Prostate gland (tissue), 2 donors: ENCODE measurements at regions not wholly inside any gene's neighbourhood (a gene's known extent, or its start where the extent isn't known, plus 50 kb on each side); places are given as distances from the start of the nearest gene placed in this dataset.

Experiments used
- DNase-seq: peaks from one replicate; pipeline ENCODE4 v3.0.0-alpha.2; 2019; ENCODE audit warnings: low spot score
- H3K27ac ChIP-seq, 2 donors: fragments of 200-600 bp; sonication (generic); 2 replicates each; pipeline ENCODE4 v1.5.1; 2017 to 2019
- H3K27me3 ChIP-seq: fragments of 200-600 bp; sonication (generic); replicated peaks from 2 replicates; pipeline ENCODE4 v1.5.1; 2019; ENCODE audit not compliant: insufficient read depth
- H3K36me3 ChIP-seq, 2 donors: fragments of 200-600 bp; sonication (generic); 1 replicate in 1 of 2; 2 replicates in 1 of 2; pipeline versions ENCODE4 v1.5.1 to v1.8.1; 2017 to 2019
- H3K4me1 ChIP-seq: fragments of 200-600 bp; sonication (generic); replicated peaks from 2 replicates; pipeline ENCODE4 v1.5.1; 2019
- H3K4me3 ChIP-seq, 2 donors: fragments of 200-600 bp; sonication (generic); 2 replicates each; pipeline ENCODE4 v1.5.1; 2017 to 2019
- H3K9me3 ChIP-seq: fragments of 200-600 bp; sonication (generic); 2 replicates; pipeline ENCODE4 v1.5.1; 2017
- POLR2A ChIP-seq: fragments of 450-650 bp; IDR thresholded peaks from one replicate; pipeline ENCODE4 v1.6.1; 2016; ENCODE audit warnings: antibody characterized with exemption, mild to moderate bottlenecking
- POLR2AphosphoS5 ChIP-seq: sonication (generic); formaldehyde crosslinking; IDR thresholded peaks from one replicate; pipeline ENCODE4 v1.6.1; 2017; ENCODE audit warnings: antibody characterized with exemption
- WGBS: methylation state at CpG from one replicate; pipeline ENCODE4 v1.1.5; 2018; 5-methylcytosine and 5-hydroxymethylcytosine counted together
- intact Hi-C: fragments of 100-400 bp; cut with DNase I; formaldehyde crosslinking; loops from one replicate; pipeline ENCODE4 v1.14.2; 2022
- TF ChIP-seq, protein P1 (sequence below), 4 experiments: fragments of 200-600 bp in 2 of 4; fragments of 450-650 bp in 2 of 4; sonication (generic) in 2 of 4; IDR thresholded peaks; 1 replicate in 3 of 4; 2 replicates in 1 of 4; pipeline ENCODE4 v1.5.1; 2016 to 2019; ENCODE audit warnings: antibody characterized with exemption in 4 of 4, mild to moderate bottlenecking in 2 of 4, moderate library complexity in 2 of 4

DNA sequence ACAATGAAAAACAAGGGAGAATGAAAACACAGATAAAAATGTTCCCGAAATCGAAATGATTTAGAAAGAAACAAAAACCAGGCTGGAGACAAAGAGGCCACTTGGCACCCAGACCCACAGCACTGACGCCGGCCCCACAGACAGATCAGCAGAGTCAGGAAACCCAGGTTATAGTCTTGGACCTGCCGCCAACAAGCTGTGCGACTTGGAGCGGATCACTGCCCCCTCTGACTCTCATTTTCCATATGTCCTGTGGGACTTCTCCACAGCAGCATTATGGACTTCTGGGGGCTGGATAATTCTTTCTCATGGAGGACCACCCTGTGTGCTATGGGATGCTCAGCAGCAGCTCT lies 72.4 kb downstream of the MATN1 start:
- TF ChIP-seq POLR2A (no peak), POLR2AphosphoS5 (no peak)
- TF ChIP-seq, protein P1, sequence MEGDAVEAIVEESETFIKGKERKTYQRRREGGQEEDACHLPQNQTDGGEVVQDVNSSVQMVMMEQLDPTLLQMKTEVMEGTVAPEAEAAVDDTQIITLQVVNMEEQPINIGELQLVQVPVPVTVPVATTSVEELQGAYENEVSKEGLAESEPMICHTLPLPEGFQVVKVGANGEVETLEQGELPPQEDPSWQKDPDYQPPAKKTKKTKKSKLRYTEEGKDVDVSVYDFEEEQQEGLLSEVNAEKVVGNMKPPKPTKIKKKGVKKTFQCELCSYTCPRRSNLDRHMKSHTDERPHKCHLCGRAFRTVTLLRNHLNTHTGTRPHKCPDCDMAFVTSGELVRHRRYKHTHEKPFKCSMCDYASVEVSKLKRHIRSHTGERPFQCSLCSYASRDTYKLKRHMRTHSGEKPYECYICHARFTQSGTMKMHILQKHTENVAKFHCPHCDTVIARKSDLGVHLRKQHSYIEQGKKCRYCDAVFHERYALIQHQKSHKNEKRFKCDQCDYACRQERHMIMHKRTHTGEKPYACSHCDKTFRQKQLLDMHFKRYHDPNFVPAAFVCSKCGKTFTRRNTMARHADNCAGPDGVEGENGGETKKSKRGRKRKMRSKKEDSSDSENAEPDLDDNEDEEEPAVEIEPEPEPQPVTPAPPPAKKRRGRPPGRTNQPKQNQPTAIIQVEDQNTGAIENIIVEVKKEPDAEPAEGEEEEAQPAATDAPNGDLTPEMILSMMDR (IDR thresholded peaks at IDR 0.05) = no peak

DNA sequence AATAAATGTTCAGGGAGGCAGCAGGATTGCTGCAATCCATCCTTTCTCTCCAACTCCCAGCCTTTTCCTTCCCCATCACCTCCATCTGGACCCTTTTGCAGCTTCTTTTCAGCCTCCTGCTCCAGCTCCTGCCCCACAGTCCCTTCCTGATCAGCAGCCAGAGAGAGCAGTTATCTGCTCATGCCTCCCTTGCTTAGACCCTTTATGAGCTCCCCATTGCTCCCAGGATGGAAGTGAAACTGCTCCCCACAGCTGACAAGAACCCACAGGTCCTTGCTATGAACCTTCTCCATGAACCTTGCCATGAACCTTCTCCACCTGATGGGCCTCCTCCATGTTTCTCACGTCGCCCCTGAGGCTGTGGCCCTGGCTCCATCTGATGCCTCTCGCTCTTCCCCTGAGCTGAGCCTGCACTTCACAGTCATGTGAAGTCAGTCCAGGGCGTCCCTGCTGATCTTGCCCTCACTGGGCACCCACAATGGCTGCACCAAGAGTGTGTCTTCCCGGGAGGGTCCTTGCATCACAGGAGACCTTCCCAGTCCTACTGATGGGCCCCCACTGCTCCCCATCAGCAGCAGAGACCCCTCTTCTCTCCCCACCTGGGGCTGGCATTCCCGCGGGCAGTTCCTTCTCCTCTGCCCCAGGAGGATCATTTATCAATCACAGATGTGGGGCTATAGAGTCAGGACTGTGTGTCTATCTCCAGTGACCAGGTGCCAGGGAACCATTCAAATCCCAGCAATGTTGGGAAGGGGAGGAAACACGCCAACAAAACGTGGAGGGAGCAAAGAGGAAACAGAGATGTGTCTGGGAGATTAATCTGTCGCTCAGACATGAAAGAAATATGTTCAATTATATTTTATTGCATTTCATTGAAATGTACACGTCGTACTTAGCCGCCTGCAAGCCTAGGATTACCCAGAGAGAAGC lies 73.1 kb downstream of the MATN1 start:
- 32% methylated on average over 13 of the region's 13 CpGs for WGBS
- H3K9me3 ChIP-seq = no peaks in the 10 kb centered on the region
- H3K36me3 ChIP-seq = no peaks in the 10 kb centered on the region
- no peaks in the 10 kb centered on the region for H3K4me1 ChIP-seq
- DNase-seq = no peak
- TF ChIP-seq POLR2AphosphoS5 (no peak), POLR2A (no peak)
- TF ChIP-seq, protein P1 (IDR thresholded peaks at IDR 0.05) = no peak
- H3K4me3 ChIP-seq = no peak overlapping the region
- no peaks in the 10 kb centered on the region for H3K27me3 ChIP-seq
- intact Hi-C loops = no loop called here
- peak overlapping the region; percentile 1 to 46 for H3K27ac ChIP-seq

More for the DNA sequence above, 72.4 kb downstream of the MATN1 start:
- Histone ChIP-seq H3K27ac (peak overlapping the region; percentile 1 to 46), H3K4me1 (no peaks in the 10 kb centered on the region), H3K36me3 (no peaks in the 10 kb centered on the region), H3K4me3 (no peak overlapping the region), H3K9me3 (no peaks in the 10 kb centered on the region), H3K27me3 (no peaks in the 10 kb centered on the region)
- WGBS = 16% methylated on average over 7 of the region's 7 CpGs
- intact Hi-C loops = no loop called here
- no peak for DNase-seq

DNA sequence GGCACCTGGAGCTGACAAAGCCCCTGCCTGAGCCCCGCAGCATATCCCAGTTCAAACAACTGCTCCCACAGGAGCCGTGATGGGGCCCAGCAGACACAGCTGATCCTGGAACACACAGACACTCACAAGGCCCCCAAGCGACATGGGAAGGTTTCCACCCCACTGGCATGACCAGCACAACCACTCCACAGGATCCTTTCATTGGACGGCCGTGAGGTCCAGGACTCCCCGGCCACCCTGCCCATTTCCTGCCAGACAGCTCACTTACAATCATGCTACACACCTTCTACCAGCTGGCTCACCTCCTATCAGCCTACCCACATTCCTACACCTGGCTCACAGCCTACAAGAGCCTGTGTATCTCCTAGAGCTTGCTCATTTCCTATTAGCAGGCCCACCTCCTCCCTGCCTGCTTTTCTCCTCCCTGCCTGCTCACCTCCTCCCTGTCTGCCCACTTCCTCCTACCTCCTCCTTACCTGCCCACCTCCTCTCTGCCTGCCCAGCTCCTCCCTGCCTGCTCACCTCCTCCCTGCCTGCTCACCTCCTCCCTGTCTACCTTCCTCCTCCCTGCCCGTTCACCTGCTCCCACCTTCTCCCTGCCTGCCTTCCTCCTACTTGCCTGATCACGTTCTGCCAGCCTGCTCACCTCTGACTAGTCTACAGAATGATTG lies 73.9 kb downstream of the MATN1 start:
- Histone ChIP-seq H3K4me3 (no peak overlapping the region), H3K4me1 (no peaks in the 10 kb centered on the region), H3K27ac (no peak overlapping the region), H3K27me3 (no peaks in the 10 kb centered on the region), H3K9me3 (no peaks in the 10 kb centered on the region), H3K36me3 (no peaks in the 10 kb centered on the region)
- TF ChIP-seq POLR2A = peak; percentile 17
- TF ChIP-seq, protein P1 (IDR thresholded peaks at IDR 0.05) = no peak
- intact Hi-C loops = no loop called here
- 48% methylated on average over 8 of the region's 8 CpGs for WGBS
- DNase-seq = no peak

DNA sequence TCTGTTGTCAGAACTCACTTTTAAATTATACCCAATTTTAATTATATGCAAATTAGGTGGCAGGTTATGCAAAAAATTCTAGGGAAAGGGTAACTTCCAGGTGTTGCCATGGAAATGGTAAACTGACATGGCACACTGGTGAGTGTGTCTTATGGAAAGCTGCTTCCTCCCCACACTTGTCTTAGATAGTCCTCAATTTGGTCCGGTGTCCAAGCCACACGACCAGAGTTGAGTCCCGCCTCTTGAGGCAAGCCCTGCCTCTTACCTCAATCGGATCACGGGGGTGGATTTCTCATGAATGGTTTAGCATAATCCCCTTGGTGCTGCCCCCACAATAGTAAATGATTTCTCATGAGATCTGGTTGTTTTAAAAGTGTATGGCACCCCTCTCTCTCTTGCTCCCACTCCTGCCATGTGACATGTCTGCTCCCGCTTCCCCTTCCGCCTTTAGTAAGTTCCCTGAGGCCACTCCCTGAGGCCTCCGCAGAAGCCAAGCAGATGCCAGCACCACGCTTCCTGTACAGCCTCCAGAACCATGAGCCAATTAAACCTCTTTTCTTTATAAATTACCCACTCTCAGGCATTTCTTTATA lies 74.9 kb downstream of the MATN1 start:
- TF ChIP-seq POLR2A (no peak), POLR2AphosphoS5 (no peak)
- TF ChIP-seq, protein P1 (IDR thresholded peaks at IDR 0.05) = no peak
- Histone ChIP-seq H3K27ac (no peak overlapping the region), H3K4me3 (no peak overlapping the region), H3K27me3 (no peaks in the 10 kb centered on the region), H3K9me3 (no peaks in the 10 kb centered on the region), H3K4me1 (no peaks in the 10 kb centered on the region), H3K36me3 (no peaks in the 10 kb centered on the region)
- no peak for DNase-seq
- intact Hi-C loops = no loop called here
- WGBS = 71% methylated on average over 9 of the region's 9 CpGs
